ENCODE measurements at regions not wholly inside any gene's neighbourhood (a gene's known extent, or its start where the extent isn't known, plus 50 kb on each side); places are given as distances from the start of the nearest gene placed in this dataset.

- TF ChIP-seq CTCF (IDR thresholded peaks at IDR 0.05; ENCODE audit: borderline replicate concordance, extremely low read depth, low read length, poor library complexity, severe bottlenecking) (no peak), EZH2 (IDR thresholded peaks at IDR 0.05; ENCODE audit: borderline replicate concordance, low read depth, low read length, severe bottlenecking) (no peak)
These were observed 227.8 kb upstream of the CXXC4 start for GRCh38 chr4:104722467-104722866.

Data from DND-41 (cell line).